GM10248 (cell line): ENCODE measurements at regions not wholly inside any gene's neighbourhood (a gene's known extent, or its start where the extent isn't known, plus 50 kb on each side); places are given as distances from the start of the nearest gene placed in this dataset.

Experiments used
- CTCF ChIA-PET: fragments of 300-600 bp; sonication (Branson Sonifier 250); formaldehyde crosslinking; extraction: SDS; loops from one replicate; lab custom pipeline; 2021; ENCODE audit warnings: antibody characterized with exemption; lab: Yijun Ruan, JAX
- POLR2A ChIA-PET: fragments of 350-650 bp; sonication (Branson Sonifier 250); formaldehyde crosslinking; extraction: SDS; loops from one replicate; lab custom pipeline; 2020; ENCODE audit warnings: antibody characterized with exemption; lab: Yijun Ruan, JAX
- DNase-seq: peaks from one replicate; pipeline ENCODE4 v3.0.0; 2012; ENCODE audit errors: extremely low spot score
- CTCF ChIP-seq: IDR thresholded peaks from 2 replicates; pipeline ENCODE4 v1.5.1; 2012; ENCODE audit warnings: mild to moderate bottlenecking, low read depth; ENCODE audit errors: extremely low read depth, missing control alignments, control extremely low read depth

- TF ChIP-seq CTCF: no peak
- CTCF ChIA-PET: interaction anchor here (0.9 kb wide), 1 partner anchor 634 kb away, joined by 3 read pairs; no protein-coding TSS in a partner anchor
- no peak for DNase-seq
- POLR2A ChIA-PET: no interaction called here
Measured at GRCh38 chr14:51145246-51145645, 50.3 kb upstream of the TRIM9 start.

- DNase-seq: no peak
- ChIA-PET CTCF (interaction anchor here (1.3 to 1.6 kb wide), 2 partner anchors 9 to 10 kb away, joined by 3 read pairs; no protein-coding TSS in a partner anchor), POLR2A (no interaction called here)
- TF ChIP-seq CTCF: no peak
Measured at GRCh38 chr14:51147183-51147582, 52.3 kb upstream of the TRIM9 start.

GRCh38 chr14:51155326-51155725 lies 60.4 kb upstream of the TRIM9 start:
- ChIA-PET CTCF (interaction anchor here (1.0 to 1.8 kb wide), 5 partner anchors 8 to 33 kb away, joined by 3 to 6 read pairs (median 3); no protein-coding TSS in a partner anchor), POLR2A (no interaction called here)
- DNase-seq: no peak
- no peak for TF ChIP-seq CTCF

GRCh38 chr14:51157012-51157411 lies 62.1 kb upstream of the TRIM9 start:
- ChIA-PET POLR2A (no interaction called here), CTCF (interaction anchor here (0.6 to 2.1 kb wide), 14 partner anchors 10 to 622 kb away, joined by 3 to 19 read pairs (median 3); no protein-coding TSS in a partner anchor)
- peak; percentile 36 for TF ChIP-seq CTCF
- DNase-seq: no peak

- CTCF ChIA-PET: no interaction called here
- POLR2A ChIA-PET: no interaction called here
Measured at GRCh38 chr14:51160871-51161270, 66.0 kb upstream of the TRIM9 start.

GRCh38 chr14:51165415-51165814 lies 70.5 kb upstream of the TRIM9 start:
- no peak for TF ChIP-seq CTCF
- CTCF ChIA-PET: interaction anchor here (1.9 kb wide), 1 partner anchor 10 kb away, joined by 6 read pairs; no protein-coding TSS in a partner anchor
- DNase-seq: no peak
- POLR2A ChIA-PET: no interaction called here

More at GRCh38 chr14:51160871-51161270, 66.0 kb upstream of the TRIM9 start:
- no peak for DNase-seq
- no peak for TF ChIP-seq CTCF
